ENCODE measurements at regions not wholly inside any gene's neighbourhood (a gene's known extent, or its start where the extent isn't known, plus 50 kb on each side); places are given as distances from the start of the nearest gene placed in this dataset.

- no peaks in the 10 kb centered on the region for H3K4me1 ChIP-seq (ENCODE audit: insufficient read depth, insufficient read length)
- no peak for DNase-seq (ENCODE audit: low read depth, low spot score)
- TF ChIP-seq YY1 (IDR thresholded peaks at IDR 0.05; ENCODE audit: insufficient read depth, insufficient read length) = no peak
- TF ChIP-seq ZNF274 (IDR thresholded peaks at IDR 0.05; ENCODE audit: low read depth, low read length) = no peak
- no peak for TF ChIP-seq SUZ12 (IDR thresholded peaks at IDR 0.05; ENCODE audit: extremely low read depth, insufficient read depth, insufficient read length)
- no peak overlapping the region for H3K4me3 ChIP-seq (ENCODE audit: insufficient read length, low read depth)
- H3K9ac ChIP-seq (ENCODE audit: insufficient read length, low read depth) = no peak overlapping the region
- no peaks in the 10 kb centered on the region for H3K27me3 ChIP-seq (ENCODE audit: insufficient read depth, insufficient read length)
- no peaks in the 10 kb centered on the region for H3K9me3 ChIP-seq (ENCODE audit: insufficient read depth, low read length)
- no peaks in the 10 kb centered on the region for H3K36me3 ChIP-seq (ENCODE audit: insufficient read depth, insufficient read length, low read length)
Measured at GRCh38 chr16:18059577-18059976, 277.0 kb downstream of the NPIPA8 start.

- Histone ChIP-seq H3K4me1 (ENCODE audit: insufficient read depth, insufficient read length) (no peaks in the 10 kb centered on the region), H3K4me3 (ENCODE audit: insufficient read length, low read depth) (no peak overlapping the region), H3K27me3 (ENCODE audit: insufficient read depth, insufficient read length) (no peaks in the 10 kb centered on the region), H3K9me3 (ENCODE audit: insufficient read depth, low read length) (no peaks in the 10 kb centered on the region), H3K9ac (ENCODE audit: insufficient read length, low read depth) (no peak overlapping the region), H3K36me3 (ENCODE audit: insufficient read depth, insufficient read length, low read length) (no peaks in the 10 kb centered on the region)
- TF ChIP-seq YY1 (IDR thresholded peaks at IDR 0.05; ENCODE audit: insufficient read depth, insufficient read length) (no peak), ZNF274 (IDR thresholded peaks at IDR 0.05; ENCODE audit: low read depth, low read length) (no peak), SUZ12 (IDR thresholded peaks at IDR 0.05; ENCODE audit: extremely low read depth, insufficient read depth, insufficient read length) (no peak)
- DNase-seq (ENCODE audit: low read depth, low spot score) = no peak
Measured at GRCh38 chr16:18059089-18059488, 277.4 kb downstream of the NPIPA8 start.

DNA sequence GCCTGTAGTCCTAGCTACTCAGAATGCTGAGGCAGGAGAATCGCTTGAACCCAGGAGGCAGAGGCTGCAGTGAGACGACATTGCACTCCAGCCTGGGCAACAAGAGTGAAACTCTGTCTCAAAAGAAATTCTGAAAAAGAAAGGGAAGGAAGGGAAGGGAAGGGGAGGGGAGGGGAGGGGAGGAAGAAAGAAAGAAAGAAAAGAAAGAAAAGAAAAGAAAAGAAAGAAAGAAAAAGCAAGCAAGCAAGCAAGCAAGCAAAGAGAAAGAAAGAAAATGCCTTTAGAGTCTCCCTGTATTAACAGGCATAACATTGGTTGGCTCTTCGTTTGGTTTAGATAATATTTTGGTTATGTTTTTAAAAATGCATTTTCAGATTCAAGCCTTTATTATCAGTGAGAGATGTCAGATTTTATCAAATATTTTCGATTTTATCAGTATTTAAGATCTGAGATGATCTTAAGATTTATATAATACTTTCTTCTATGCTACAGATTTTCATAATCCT is 281.1 kb downstream of the NPIPA8 start:
- H3K9me3 ChIP-seq (ENCODE audit: insufficient read depth, low read length) = no peaks in the 10 kb centered on the region
- no peaks in the 10 kb centered on the region for H3K36me3 ChIP-seq (ENCODE audit: insufficient read depth, insufficient read length, low read length)
- no peaks in the 10 kb centered on the region for H3K4me1 ChIP-seq (ENCODE audit: insufficient read depth, insufficient read length)
- no peak overlapping the region for H3K4me3 ChIP-seq (ENCODE audit: insufficient read length, low read depth)
- H3K27me3 ChIP-seq (ENCODE audit: insufficient read depth, insufficient read length) = no peaks in the 10 kb centered on the region
- no peak overlapping the region for H3K9ac ChIP-seq (ENCODE audit: insufficient read length, low read depth)
- TF ChIP-seq YY1 (IDR thresholded peaks at IDR 0.05; ENCODE audit: insufficient read depth, insufficient read length) (no peak), SUZ12 (IDR thresholded peaks at IDR 0.05; ENCODE audit: extremely low read depth, insufficient read depth, insufficient read length) (no peak), ZNF274 (IDR thresholded peaks at IDR 0.05; ENCODE audit: low read depth, low read length) (no peak)
- no peak for DNase-seq (ENCODE audit: low read depth, low spot score)

GRCh38 chr16:18050777-18051176 is 285.8 kb downstream of the NPIPA8 start:
- Histone ChIP-seq H3K4me1 (ENCODE audit: insufficient read depth, insufficient read length) (no peaks in the 10 kb centered on the region), H3K36me3 (ENCODE audit: insufficient read depth, insufficient read length, low read length) (no peaks in the 10 kb centered on the region), H3K9ac (ENCODE audit: insufficient read length, low read depth) (no peak overlapping the region), H3K4me3 (ENCODE audit: insufficient read length, low read depth) (no peak overlapping the region), H3K27me3 (ENCODE audit: insufficient read depth, insufficient read length) (peaks cover 4% of the 10 kb centered on the region), H3K9me3 (ENCODE audit: insufficient read depth, low read length) (no peaks in the 10 kb centered on the region)
- no peak for DNase-seq (ENCODE audit: low read depth, low spot score)
- no peak for TF ChIP-seq SUZ12 (IDR thresholded peaks at IDR 0.05; ENCODE audit: extremely low read depth, insufficient read depth, insufficient read length)
- TF ChIP-seq ZNF274 (IDR thresholded peaks at IDR 0.05; ENCODE audit: low read depth, low read length) = no peak
- no peak for TF ChIP-seq YY1 (IDR thresholded peaks at IDR 0.05; ENCODE audit: insufficient read depth, insufficient read length)

DNA sequence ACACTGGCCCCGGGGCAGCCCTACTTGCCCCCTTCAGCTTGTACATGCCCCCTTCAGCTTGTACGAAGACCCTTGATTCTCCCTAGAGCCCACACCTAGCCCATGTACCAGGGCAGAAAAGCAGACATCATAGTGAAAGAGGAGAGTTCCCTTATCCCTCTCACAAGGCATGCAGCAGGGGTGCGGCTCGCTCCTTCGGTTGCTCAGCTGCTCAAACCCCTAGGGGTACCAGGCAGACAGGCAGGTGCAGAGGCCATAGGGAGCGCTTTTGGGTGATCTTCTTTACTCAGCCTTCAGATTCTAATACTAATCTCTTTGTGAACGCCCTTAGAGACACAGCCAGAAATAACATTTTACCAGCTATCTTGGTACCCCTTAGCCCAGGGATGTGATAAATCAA is 286.3 kb downstream of the NPIPA8 start:
- Histone ChIP-seq H3K9ac (ENCODE audit: insufficient read length, low read depth) (no peak overlapping the region), H3K9me3 (ENCODE audit: insufficient read depth, low read length) (no peaks in the 10 kb centered on the region), H3K4me3 (ENCODE audit: insufficient read length, low read depth) (no peak overlapping the region), H3K27me3 (ENCODE audit: insufficient read depth, insufficient read length) (peaks cover 4% of the 10 kb centered on the region), H3K36me3 (ENCODE audit: insufficient read depth, insufficient read length, low read length) (no peaks in the 10 kb centered on the region), H3K4me1 (ENCODE audit: insufficient read depth, insufficient read length) (no peaks in the 10 kb centered on the region)
- DNase-seq (ENCODE audit: low read depth, low spot score) = no peak
- TF ChIP-seq YY1 (IDR thresholded peaks at IDR 0.05; ENCODE audit: insufficient read depth, insufficient read length) = no peak
- TF ChIP-seq ZNF274 (IDR thresholded peaks at IDR 0.05; ENCODE audit: low read depth, low read length) = no peak
- TF ChIP-seq SUZ12 (IDR thresholded peaks at IDR 0.05; ENCODE audit: extremely low read depth, insufficient read depth, insufficient read length) = no peak

DNA sequence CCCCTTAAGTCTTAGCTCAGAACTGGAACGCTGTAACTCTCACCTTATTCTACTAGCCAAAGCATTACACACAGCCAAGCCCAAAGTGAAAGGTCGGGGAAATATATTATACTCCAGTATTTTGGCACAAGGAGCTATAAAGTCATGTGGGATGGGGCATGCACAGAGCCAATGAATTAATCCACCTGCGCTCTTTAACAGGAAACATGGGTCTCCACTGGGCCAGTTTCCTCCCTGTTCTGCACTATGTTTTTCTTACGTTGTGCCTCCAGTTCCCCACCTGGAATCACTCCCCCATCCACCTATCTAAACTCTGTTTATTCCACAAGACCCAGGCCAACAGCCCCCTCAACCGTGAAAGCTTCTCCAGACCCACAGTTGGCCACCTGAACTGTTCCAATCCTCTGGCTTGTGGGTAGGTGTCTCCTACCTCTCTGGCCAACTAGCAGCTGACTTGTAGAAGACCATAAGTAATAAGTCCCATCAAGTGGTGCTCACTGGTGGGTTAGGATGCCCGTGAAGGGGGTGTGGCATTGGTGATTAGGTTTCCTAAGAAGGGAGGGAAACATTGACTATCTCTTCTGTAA is 286.9 kb downstream of the NPIPA8 start:
- no peak overlapping the region for H3K9ac ChIP-seq (ENCODE audit: insufficient read length, low read depth)
- DNase-seq (ENCODE audit: low read depth, low spot score) = no peak

DNA sequence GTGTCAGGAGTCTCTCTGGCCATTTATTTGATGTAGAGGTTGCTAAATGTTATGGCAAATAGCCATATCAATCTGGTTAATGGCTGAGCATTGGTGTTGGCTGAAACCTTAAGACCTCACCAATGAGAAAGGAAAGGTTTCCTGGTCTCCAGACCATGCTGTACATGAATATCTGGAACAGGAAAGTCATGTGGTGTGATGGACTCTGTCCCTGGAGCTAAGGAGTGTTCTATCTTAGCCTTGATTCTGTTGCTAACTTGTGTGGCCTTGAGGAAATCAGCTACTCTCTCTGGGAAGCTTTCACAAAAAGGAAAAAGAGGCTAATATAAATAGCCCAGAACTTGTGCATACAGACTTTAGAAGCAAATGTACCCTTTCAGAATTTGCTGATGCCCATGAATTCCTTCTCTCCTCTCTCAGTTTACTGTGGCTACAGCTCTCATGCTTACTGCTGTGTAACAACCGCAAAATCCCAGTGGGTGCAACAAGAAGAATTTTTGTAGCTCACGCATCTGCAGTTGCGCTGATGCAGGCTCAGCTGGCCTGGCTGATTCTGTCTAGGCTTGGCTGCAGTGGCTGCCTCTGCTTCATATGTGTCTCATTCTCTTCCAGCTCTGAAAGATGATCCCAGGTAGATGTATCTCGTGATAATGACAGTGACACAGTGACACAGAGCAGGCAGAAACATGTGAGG is 287.5 kb downstream of the NPIPA8 start:
- no peaks in the 10 kb centered on the region for H3K9me3 ChIP-seq (ENCODE audit: insufficient read depth, low read length)
- DNase-seq (ENCODE audit: low read depth, low spot score) = no peak
- H3K27me3 ChIP-seq (ENCODE audit: insufficient read depth, insufficient read length) = peaks cover 4% of the 10 kb centered on the region
- H3K4me1 ChIP-seq (ENCODE audit: insufficient read depth, insufficient read length) = no peaks in the 10 kb centered on the region
- H3K36me3 ChIP-seq (ENCODE audit: insufficient read depth, insufficient read length, low read length) = no peaks in the 10 kb centered on the region
- no peak overlapping the region for H3K9ac ChIP-seq (ENCODE audit: insufficient read length, low read depth)
- no peak overlapping the region for H3K4me3 ChIP-seq (ENCODE audit: insufficient read length, low read depth)
- TF ChIP-seq ZNF274 (IDR thresholded peaks at IDR 0.05; ENCODE audit: low read depth, low read length) (no peak), YY1 (IDR thresholded peaks at IDR 0.05; ENCODE audit: insufficient read depth, insufficient read length) (no peak), SUZ12 (IDR thresholded peaks at IDR 0.05; ENCODE audit: extremely low read depth, insufficient read depth, insufficient read length) (no peak)

More for the DNA sequence above, 286.9 kb downstream of the NPIPA8 start:
- Histone ChIP-seq H3K9me3 (ENCODE audit: insufficient read depth, low read length) (no peaks in the 10 kb centered on the region), H3K4me3 (ENCODE audit: insufficient read length, low read depth) (no peak overlapping the region), H3K4me1 (ENCODE audit: insufficient read depth, insufficient read length) (no peaks in the 10 kb centered on the region), H3K36me3 (ENCODE audit: insufficient read depth, insufficient read length, low read length) (no peaks in the 10 kb centered on the region), H3K27me3 (ENCODE audit: insufficient read depth, insufficient read length) (peaks cover 4% of the 10 kb centered on the region)
- TF ChIP-seq ZNF274 (IDR thresholded peaks at IDR 0.05; ENCODE audit: low read depth, low read length) (no peak), YY1 (IDR thresholded peaks at IDR 0.05; ENCODE audit: insufficient read depth, insufficient read length) (no peak), SUZ12 (IDR thresholded peaks at IDR 0.05; ENCODE audit: extremely low read depth, insufficient read depth, insufficient read length) (no peak)
